H9 (cell line): ENCODE measurements at regions not wholly inside any gene's neighbourhood (a gene's known extent, or its start where the extent isn't known, plus 50 kb on each side); places are given as distances from the start of the nearest gene placed in this dataset.

ENCODE experiments used
- DNase-seq: peaks from one replicate; pipeline ENCODE4 v3.0.0-alpha.2; 2017
- H2AFZ ChIP-seq: one replicate; pipeline ENCODE4 v1.6.1; 2013; ENCODE audit warnings: mild to moderate bottlenecking, low read length, control low read depth, moderate library complexity
- H2AK5ac ChIP-seq: 2 replicates; pipeline ENCODE4 v1.6.1; 2013; ENCODE audit warnings: low read length, control low read depth, mixed read lengths; ENCODE audit not compliant: insufficient read length
- H2BK120ac ChIP-seq: one replicate; pipeline ENCODE4 v1.6.1; 2013; ENCODE audit warnings: low read depth, mild to moderate bottlenecking, low read length, control low read depth, inconsistent platforms; ENCODE audit not compliant: poor library complexity, severe bottlenecking
- H2BK12ac ChIP-seq: 2 replicates; pipeline ENCODE4 v1.6.1; 2013; ENCODE audit warnings: low read length, control low read depth, mixed read lengths, low read depth; ENCODE audit not compliant: insufficient read length
- H2BK15ac ChIP-seq: 2 replicates; pipeline ENCODE4 v1.6.1; 2013; ENCODE audit warnings: low read depth, low read length, control low read depth
- H2BK20ac ChIP-seq: one replicate; pipeline ENCODE4 v1.6.1; 2013; ENCODE audit warnings: low read depth, mild to moderate bottlenecking, low read length, control low read depth, inconsistent platforms; ENCODE audit not compliant: poor library complexity, severe bottlenecking
- H2BK5ac ChIP-seq: 2 replicates; pipeline ENCODE4 v1.6.1; 2013; ENCODE audit warnings: low read length, control low read depth, mixed read lengths; ENCODE audit not compliant: insufficient read length
- H3K14ac ChIP-seq: 2 replicates; pipeline ENCODE4 v1.6.1; 2013; ENCODE audit warnings: low read length, control low read depth; ENCODE audit not compliant: insufficient read depth
- H3K18ac ChIP-seq: 2 replicates; pipeline ENCODE4 v1.6.1; 2013; ENCODE audit warnings: low read depth, mild to moderate bottlenecking, mixed read lengths, low read length, control low read depth; ENCODE audit not compliant: insufficient read length
- H3K23ac ChIP-seq: 2 replicates; pipeline ENCODE4 v1.6.1; 2013; ENCODE audit warnings: low read length, control low read depth, mixed read lengths, low read depth; ENCODE audit not compliant: insufficient read length
- H3K23me2 ChIP-seq: 2 replicates; pipeline ENCODE4 v1.6.1; 2013; ENCODE audit warnings: low read depth, mild to moderate bottlenecking, mixed read lengths, low read length, control low read depth; ENCODE audit not compliant: insufficient read length, poor library complexity, severe bottlenecking
- H3K27ac ChIP-seq: 2 replicates; pipeline ENCODE4 v1.5.1; 2013; ENCODE audit warnings: low read length, control low read depth, mixed read lengths, low read depth; ENCODE audit not compliant: insufficient read length
- H3K27me3 ChIP-seq: 2 replicates; pipeline ENCODE4 v1.6.1; 2013; ENCODE audit warnings: low read length, control low read depth, inconsistent platforms; ENCODE audit not compliant: insufficient read depth
- H3K4ac ChIP-seq: 2 replicates; pipeline ENCODE4 v1.6.1; 2013; ENCODE audit warnings: low read depth, mild to moderate bottlenecking, control low read depth, inconsistent platforms, low read length, moderate library complexity
- H3K4me1 ChIP-seq: 2 replicates; pipeline ENCODE4 v1.6.1; 2013; ENCODE audit warnings: low read length, control low read depth, inconsistent platforms; ENCODE audit not compliant: insufficient read depth
- H3K4me2 ChIP-seq: 2 replicates; pipeline ENCODE4 v1.6.1; 2013; ENCODE audit warnings: low read length, control low read depth, mixed read lengths; ENCODE audit not compliant: insufficient read length, insufficient read depth
- H3K56ac ChIP-seq: 2 replicates; pipeline ENCODE4 v1.6.1; 2013; ENCODE audit warnings: low read depth, mild to moderate bottlenecking, mixed read lengths, low read length, control low read depth; ENCODE audit not compliant: insufficient read length
- H3K79me1 ChIP-seq: 2 replicates; pipeline ENCODE4 v1.6.1; 2013; ENCODE audit warnings: low read depth, mild to moderate bottlenecking, moderate library complexity, low read length, control low read depth, inconsistent platforms; ENCODE audit not compliant: insufficient read depth, poor library complexity, severe bottlenecking
- H3K79me2 ChIP-seq: 2 replicates; pipeline ENCODE4 v1.6.1; 2013; ENCODE audit warnings: low read length, control low read depth, inconsistent platforms; ENCODE audit not compliant: insufficient read depth
- H3K9ac ChIP-seq: 2 replicates; pipeline ENCODE4 v1.6.1; 2013; ENCODE audit warnings: low read length, control low read depth, mixed read lengths; ENCODE audit not compliant: insufficient read length; ENCODE audit errors: extremely low read depth
- H3K9me3 ChIP-seq: one replicate; pipeline ENCODE4 v1.6.1; 2013; ENCODE audit warnings: low read depth, low read length, inconsistent platforms; ENCODE audit not compliant: control insufficient read depth
- H3T11ph ChIP-seq: one replicate; pipeline ENCODE4 v1.6.1; 2013; ENCODE audit warnings: mild to moderate bottlenecking, low read length, control low read depth, inconsistent platforms
- H4K20me1 ChIP-seq: one replicate; pipeline ENCODE4 v1.6.1; 2013; ENCODE audit not compliant: control insufficient read depth, insufficient read length, insufficient read depth
- H4K5ac ChIP-seq: 2 replicates; pipeline ENCODE4 v1.6.1; 2013; ENCODE audit warnings: low read depth, mild to moderate bottlenecking, mixed read lengths, low read length, control low read depth; ENCODE audit not compliant: insufficient read length
- H4K8ac ChIP-seq: replicated peaks from 2 replicates; pipeline ENCODE4 v1.6.1; 2013; ENCODE audit warnings: low read length, control low read depth, mixed read lengths, low read depth; ENCODE audit not compliant: insufficient read length
- H4K91ac ChIP-seq: 2 replicates; pipeline ENCODE4 v1.6.1; 2013; ENCODE audit warnings: low read depth, mild to moderate bottlenecking, moderate library complexity, mixed read lengths, low read length, control low read depth; ENCODE audit not compliant: insufficient read length
- H3K27ac Mint-ChIP-seq, 3 experiments: 2 replicates in 2 of 3; 3 replicates in 1 of 3; pipeline ENCODE4 v1.8.0; 2020 to 2021; ENCODE audit warnings: mixed read lengths in 3 of 3, mild to moderate bottlenecking in 1 of 3, moderate library complexity in 1 of 3
- H3K27me3 Mint-ChIP-seq: 2 replicates; pipeline ENCODE4 v1.8.0; 2021; ENCODE audit warnings: low read depth, mild to moderate bottlenecking, moderate library complexity, mixed read lengths
- H3K36me3 Mint-ChIP-seq, 3 experiments: 2 replicates in 2 of 3; 3 replicates in 1 of 3; pipeline ENCODE4 v1.8.0; 2020 to 2021; ENCODE audit warnings: low read depth in 3 of 3, mixed read lengths in 3 of 3; ENCODE audit not compliant: insufficient read depth in 1 of 3
- H3K4me1 Mint-ChIP-seq, 2 experiments: 2 replicates each; pipeline ENCODE4 v1.8.0; 2020; ENCODE audit warnings: mixed read lengths in 2 of 2
- H3K4me3 Mint-ChIP-seq, 2 experiments: 2 replicates in 1 of 2; 3 replicates in 1 of 2; pipeline ENCODE4 v1.8.0; 2020 to 2021; ENCODE audit warnings: mild to moderate bottlenecking in 2 of 2, mixed read lengths in 2 of 2, moderate library complexity in 1 of 2
- H3K9me3 Mint-ChIP-seq, 2 experiments: 2 replicates in 1 of 2; 3 replicates in 1 of 2; pipeline ENCODE4 v1.8.0; 2020; ENCODE audit warnings: mild to moderate bottlenecking in 2 of 2, mixed read lengths in 2 of 2, moderate library complexity in 1 of 2
- WGBS: extraction: QIAGEN DNeasy Blood & Tissue Kit; methylation state at CpG from one replicate; pipeline ENCODE4 v1.1.7; 2013; ENCODE audit warnings: missing lambda C conversion rate, low lambda C conversion rate, mixed read lengths; ENCODE audit not compliant: insufficient read length; ENCODE audit errors: extremely low coverage; 5-methylcytosine and 5-hydroxymethylcytosine counted together
- TF ChIP-seq, protein P1 (sequence below): fragments of 200-600 bp; sonication (generic); conservative IDR thresholded peaks from 3 replicates; pipeline ENCODE4 v1.8.0; 2021; ENCODE audit warnings: antibody characterized with exemption, mild to moderate bottlenecking

DNA sequence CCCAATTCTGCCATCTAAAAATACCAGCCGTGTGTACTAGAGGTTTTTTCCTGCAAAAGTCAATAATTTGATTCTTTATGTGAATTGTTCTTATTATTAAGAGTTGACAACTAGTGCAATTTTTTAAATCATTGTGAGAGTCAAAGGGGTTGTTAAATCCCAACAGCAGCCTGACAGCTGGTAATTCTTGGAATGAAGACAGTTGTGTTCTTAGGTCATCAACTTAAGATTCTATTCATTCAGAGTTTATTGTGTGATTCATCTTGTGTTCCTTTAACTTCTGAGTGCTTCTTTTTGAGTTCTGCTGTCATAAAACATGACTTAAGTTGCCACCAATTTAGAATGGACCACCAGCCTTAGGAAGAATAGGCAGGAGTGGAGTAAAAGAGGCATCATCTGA lies 329.0 kb downstream of the NAF1 start:
- Histone ChIP-seq H2BK120ac (no peak overlapping the region), H3K56ac (no peak overlapping the region), H3K4me1 (no peaks in the 10 kb centered on the region), H3K79me2 (no peaks in the 10 kb centered on the region), H3K79me1 (no peaks in the 10 kb centered on the region), H2AK5ac (no peak overlapping the region), H2AFZ (no peak overlapping the region), H2BK12ac (no peak overlapping the region), H2BK20ac (no peak overlapping the region), H3K27ac (no peak overlapping the region), H3K9me3 (no peaks in the 10 kb centered on the region), H3K4ac (no peak overlapping the region), H3K27me3 (no peaks in the 10 kb centered on the region), H4K5ac (no peak overlapping the region), H4K91ac (no peak overlapping the region), H3K18ac (no peak overlapping the region), H2BK15ac (no peak overlapping the region), H4K20me1 (no peaks in the 10 kb centered on the region), H3K9ac (no peak overlapping the region), H3K23ac (no peak overlapping the region), H4K8ac (no peak overlapping the region), H3K4me2 (no peak overlapping the region), H3K23me2 (no peaks in the 10 kb centered on the region), H3K14ac (no peak overlapping the region), H3T11ph (no peak overlapping the region), H2BK5ac (no peak overlapping the region)
- Mint-ChIP-seq H3K36me3 (peaks cover 0 to 7% (median 0%) of the 10 kb centered on the region in 3 experiments; a peak in 1 of 7 replicates), H3K27ac (no peak overlapping the region), H3K4me3 (no peak overlapping the region), H3K27me3 (no peaks in the 10 kb centered on the region), H3K4me1 (no peaks in the 10 kb centered on the region), H3K9me3 (peaks cover 0 to 4% of the 10 kb centered on the region in 2 experiments; a peak in 3 of 5 replicates)
- WGBS, result no CpG with 5 or more reads among the region's 1 CpG
- TF ChIP-seq, protein P1, sequence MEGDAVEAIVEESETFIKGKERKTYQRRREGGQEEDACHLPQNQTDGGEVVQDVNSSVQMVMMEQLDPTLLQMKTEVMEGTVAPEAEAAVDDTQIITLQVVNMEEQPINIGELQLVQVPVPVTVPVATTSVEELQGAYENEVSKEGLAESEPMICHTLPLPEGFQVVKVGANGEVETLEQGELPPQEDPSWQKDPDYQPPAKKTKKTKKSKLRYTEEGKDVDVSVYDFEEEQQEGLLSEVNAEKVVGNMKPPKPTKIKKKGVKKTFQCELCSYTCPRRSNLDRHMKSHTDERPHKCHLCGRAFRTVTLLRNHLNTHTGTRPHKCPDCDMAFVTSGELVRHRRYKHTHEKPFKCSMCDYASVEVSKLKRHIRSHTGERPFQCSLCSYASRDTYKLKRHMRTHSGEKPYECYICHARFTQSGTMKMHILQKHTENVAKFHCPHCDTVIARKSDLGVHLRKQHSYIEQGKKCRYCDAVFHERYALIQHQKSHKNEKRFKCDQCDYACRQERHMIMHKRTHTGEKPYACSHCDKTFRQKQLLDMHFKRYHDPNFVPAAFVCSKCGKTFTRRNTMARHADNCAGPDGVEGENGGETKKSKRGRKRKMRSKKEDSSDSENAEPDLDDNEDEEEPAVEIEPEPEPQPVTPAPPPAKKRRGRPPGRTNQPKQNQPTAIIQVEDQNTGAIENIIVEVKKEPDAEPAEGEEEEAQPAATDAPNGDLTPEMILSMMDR, result no peak
- DNase-seq, result no peak
